HG03558 (cell line): ENCODE measurements at regions not wholly inside any gene's neighbourhood (a gene's known extent, or its start where the extent isn't known, plus 50 kb on each side); places are given as distances from the start of the nearest gene placed in this dataset.
"Not testable (repeated sequence)": the region's sequence is repeated elsewhere in the genome, so short reads cannot be mapped to it uniquely, and the experiment has no call there.

Experiments
- ATAC-seq: cut with Tn5 transposase; IDR thresholded peaks from one replicate; pipeline ENCODE4 v1.9.1; 2021; ENCODE audit warnings: moderate number of reproducible peaks; ENCODE audit not compliant: unreplicated experiment; ENCODE audit errors: extremely low read depth

DNA sequence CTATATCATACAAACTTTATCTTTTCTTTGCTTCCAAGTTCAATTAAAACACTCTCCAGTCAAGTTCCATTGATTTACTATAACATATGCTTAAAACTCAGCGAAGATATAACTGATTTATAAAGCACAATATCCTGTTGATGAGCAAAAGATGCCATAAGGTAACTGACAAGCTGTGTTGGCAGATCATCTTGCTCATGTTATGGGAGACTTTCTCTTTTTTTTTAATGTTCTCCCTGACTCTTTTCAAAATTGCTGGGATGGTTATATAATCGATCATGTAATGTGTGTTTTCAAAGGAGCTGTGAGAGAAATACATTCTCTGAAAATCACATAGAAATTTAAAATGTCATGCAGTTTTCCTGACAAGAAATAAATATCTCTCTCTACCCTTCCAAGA, 293.5 kb downstream of the MED10 start:
- ATAC-seq: no peak

- no peak for ATAC-seq
Measured at GRCh38 chr5:6084376-6084775, 294.0 kb downstream of the MED10 start.

DNA sequence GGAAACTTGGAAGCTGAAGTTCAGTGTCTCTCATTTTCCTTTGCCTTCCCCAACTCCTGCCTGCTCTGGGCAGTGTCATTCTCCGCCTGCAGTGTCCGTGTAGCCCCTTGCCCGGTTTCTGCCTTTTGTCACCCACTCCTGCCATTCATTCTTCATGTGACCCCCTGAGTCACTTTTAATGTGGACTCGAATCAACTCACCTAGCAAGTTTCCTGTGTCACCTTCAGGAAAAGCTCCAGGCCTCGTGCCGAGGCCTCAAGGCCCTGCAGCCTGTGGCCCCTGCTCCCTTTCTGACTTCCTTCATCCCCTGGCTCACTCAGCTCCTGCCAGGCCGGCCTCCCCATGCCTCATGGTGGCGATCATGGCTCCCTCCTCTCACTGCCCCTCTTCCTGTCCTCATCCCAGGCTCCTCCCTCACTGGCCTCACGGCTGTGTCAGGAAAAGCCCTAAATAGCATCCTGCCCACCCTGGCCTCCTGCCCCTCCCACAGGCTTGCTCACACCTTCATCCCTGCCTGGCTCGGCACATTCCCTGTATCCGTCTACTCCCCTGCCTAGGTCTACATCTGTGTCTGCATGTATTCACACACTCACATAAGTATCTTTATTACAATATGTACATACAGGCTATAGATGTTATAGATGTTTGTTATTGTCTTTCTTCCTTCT, 294.9 kb downstream of the MED10 start:
- no peak for ATAC-seq

GRCh38 chr5:6082685-6083084, 295.7 kb downstream of the MED10 start:
- no peak for ATAC-seq

DNA sequence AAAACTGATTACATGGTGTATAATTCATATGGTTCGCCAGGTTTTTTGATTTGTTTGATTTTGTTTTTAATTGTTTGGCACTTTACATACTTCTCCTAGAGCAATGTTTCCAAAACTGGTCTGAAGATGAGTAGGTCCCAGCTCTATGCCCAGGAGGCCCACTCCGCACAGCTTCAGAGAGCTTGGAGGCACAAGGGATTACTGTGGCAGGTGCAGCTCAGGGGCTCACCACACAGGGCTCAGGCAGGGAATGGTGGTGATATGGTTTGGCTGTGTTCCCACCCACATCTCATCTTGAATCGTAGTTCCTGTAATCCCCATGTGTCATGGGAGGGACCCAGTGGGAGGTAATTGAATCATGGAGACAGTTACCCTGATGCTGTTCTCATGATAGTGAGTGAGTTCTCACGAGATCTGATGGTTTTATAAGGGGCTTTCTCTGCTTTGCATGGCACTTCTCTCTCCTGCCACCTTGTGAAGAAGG, 296.6 kb downstream of the MED10 start:
- no peak for ATAC-seq

GRCh38 chr5:6080930-6081726, 297.2 kb downstream of the MED10 start:
- no peak for ATAC-seq

GRCh38 chr5:6080436-6080835, 297.9 kb downstream of the MED10 start:
- ATAC-seq: no peak

DNA sequence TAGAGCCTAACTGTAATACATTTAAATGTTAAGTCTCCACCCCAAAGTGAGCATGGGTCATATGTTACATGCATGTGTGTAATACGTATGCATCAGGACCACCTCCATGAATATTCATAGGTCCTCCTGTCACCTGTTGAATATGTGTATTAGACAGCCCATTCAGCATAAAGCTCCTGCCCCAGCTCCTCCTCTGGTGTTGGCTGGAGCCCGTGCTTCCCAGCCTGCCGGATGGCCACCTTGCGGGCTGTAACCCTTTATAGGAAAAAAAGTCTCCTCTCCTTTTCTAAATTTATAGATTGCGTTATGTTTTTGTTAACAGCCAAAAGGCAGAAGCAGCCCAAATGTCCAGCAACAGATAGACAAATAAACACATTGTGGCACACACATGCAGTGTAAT, 299.5 kb downstream of the MED10 start:
- ATAC-seq: no peak

DNA sequence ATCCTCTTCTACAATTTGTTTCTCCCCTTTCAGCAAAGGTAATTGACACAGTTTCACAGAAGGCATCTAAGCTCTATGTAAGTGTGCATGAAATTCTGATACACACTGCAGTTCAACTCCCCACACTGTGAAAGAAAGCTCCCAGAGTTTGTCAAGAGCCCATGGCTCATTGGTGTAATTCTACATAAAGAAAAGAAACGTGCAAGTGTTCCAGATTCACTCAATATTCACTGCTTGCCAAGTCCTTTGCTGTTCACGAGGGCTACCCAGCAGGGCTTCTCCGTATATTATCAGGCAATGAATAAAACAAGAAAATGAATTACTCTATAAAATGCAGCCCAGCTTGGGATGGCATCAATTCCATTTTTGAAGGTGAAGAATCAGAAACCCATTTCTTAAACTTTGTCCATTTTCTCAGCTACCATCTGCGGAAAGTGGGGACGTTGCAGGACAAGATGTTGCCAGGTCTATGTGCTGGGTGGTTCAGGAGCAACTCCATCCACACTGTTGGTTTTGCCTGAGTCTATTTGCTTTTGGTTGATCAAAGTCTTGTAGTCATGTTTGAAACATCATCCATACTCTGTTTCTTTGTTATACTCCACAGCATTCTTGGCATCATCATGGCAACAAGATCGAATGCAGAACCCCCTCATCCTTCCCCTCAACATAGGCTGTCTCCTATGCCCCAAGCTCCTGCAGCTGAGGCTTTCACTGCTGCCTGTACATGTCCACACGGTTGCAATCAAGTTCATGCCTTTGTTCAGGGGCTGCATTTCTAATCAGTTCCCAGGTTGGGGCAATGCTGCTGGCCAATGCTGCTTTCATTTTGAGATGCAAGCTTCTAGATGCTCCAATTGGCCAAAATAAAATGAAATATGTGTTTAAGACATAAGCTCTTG, 301.8 kb downstream of the MED10 start:
- ATAC-seq: no peak

- not testable (repeated sequence) for ATAC-seq
Measured at GRCh38 chr5:6072488-6072887, 305.9 kb downstream of the MED10 start.

DNA sequence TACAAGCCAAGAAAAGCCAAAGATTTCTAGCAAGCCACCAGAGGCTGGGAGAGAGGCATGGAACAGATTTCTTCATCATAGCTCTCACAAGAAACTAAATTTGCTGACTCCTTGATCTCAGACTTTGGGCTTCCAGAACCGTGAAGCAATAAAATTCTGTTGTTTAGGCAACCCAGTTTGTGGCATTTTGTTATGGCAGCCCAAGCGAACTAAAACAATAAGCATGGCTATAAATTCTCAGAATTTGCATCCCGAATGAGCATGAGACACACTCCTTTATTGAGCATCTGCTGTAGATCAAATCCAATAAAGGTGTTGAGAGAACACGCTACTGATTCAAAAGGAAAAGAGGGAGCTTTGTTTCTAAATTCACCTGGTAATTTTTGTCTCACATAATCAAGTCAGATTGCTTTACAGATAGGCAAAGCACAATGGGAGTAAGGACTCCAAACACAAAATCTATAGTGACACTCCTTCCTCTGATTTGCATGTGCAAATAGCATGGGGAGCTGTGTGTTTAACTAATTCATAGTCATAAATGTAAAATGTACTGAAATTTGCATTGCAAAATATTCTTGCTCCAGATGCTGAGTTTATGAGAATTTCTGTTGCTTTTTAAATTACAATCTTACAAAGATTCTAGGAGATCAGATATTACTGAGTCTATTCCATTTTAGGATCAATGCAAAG, 308.7 kb downstream of the MED10 start:
- ATAC-seq: no peak

DNA sequence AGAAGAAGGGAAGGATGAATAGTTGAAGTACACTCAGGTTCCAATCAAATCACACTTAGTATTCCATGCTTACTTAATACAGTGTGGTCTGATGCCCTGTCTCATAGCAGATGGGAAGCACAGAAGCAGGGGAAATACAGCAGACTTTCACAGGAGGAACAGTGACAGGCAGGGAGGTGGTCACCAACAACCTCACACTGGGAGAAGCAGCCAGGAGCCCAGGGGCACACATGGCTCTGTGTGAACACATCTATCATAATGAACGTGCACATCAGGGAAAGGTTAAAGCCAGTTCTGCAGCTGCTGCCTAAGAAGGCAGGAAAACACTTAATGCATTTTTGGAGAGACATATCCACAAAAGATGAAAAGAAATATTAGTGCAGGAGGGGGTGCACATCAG, 312.3 kb downstream of the MED10 start:
- no peak for ATAC-seq

DNA sequence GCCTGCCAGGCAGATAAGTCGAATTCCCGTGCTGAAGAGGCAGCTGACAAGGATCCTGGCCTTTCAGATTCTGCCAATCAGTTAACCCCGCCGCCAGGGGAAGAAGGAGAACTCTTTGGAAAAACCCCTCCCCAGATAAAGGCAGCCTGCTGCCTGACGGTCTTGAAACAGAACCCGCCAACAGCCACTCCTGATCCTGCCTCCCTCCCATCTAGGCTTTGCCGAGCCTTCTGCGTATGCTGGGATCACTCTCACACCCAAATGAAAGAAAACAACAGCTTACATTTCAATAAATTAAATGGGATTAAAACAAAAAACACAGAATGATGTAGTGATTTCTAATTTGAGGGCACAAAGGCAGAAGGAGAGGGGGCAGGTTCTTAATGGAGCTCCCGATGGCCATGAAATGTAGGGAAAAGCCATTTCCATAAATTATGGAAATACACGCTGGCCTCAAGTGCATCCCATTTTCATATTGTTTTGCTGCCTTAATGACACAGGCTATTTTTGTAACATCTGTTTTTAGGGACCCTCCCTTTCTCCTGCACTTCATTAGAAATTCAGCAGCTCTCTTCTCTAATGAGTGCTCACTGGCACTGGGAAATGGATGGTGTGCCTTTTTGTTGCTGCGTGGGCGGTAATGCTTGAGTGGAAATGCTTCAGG, 319.1 kb downstream of the MED10 start:
- ATAC-seq: no peak

DNA sequence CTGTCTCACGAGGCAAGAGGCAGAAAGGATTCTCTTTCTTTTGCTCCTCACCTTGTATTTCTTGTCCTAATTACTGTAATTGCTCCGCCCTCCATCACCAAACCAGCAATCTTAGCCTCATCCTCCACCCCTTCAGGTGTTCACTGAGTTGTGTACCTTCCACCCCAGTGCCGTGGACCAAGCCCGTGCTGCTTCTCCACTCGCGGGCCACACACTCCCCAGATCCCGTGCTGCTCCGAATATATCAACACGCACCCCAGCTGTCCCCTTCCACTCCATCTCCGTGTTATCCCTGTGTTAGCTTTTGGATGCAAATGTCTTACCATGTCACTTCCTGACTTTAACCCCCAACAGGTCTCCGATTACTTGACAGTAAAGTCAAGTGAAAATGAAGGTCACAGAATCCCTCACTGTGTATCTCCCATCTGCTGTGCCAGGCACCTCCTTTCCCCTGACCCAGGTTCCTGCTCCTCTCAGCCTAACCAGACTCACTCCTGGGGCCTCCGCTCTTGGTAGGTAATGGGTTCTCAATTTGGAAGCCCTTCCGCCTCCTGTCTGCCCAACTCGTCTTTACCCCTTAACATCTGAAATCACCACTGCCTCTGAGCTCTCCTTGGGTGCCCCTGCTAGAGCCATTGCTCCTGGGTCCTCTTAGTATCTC, 320.2 kb downstream of the MED10 start:
- ATAC-seq: no peak

- no peak for ATAC-seq
Measured at GRCh38 chr5:6056280-6056679, 322.1 kb downstream of the MED10 start.

DNA sequence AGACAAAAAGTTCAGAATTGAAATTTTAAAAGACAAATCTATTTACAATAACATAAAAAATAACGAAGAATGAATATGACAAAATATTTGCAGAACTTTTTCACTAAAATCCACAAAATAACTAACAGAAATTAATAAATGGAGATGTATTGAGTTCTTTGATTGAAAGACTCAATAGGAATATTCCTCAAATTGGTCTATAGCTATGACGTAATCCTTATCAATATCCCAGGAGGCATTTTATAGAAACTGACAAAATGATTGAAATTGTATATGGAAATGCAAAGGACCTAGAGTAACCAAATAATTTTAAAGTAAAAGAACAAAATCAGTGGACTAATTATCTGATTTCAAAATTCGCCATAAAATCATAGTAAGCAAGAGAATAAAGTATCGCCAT, 328.7 kb downstream of the MED10 start:
- no peak for ATAC-seq

DNA sequence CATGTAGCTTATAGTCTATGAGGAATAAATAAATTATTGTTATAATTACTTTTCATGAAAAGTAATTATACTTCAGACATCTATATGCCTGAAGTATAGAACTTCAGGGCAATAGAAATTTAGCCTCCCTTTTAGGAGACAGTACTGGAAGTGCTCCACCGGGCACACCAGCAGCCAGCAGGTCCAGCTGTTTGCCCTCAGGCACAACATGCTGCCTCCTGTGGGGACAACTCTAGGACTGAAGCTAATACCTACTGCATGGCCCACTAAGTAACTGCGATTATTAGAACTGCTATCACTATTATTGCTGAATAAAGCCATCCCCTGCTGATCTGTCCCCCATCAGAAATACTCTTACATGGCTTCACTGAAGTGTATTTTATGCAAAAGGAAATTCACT, 329.6 kb downstream of the MED10 start:
- no peak for ATAC-seq

- ATAC-seq: no peak
Measured at GRCh38 chr5:6046296-6046967, 331.9 kb downstream of the MED10 start.
